Neural progenitor cell (in vitro differentiated cells): ENCODE measurements at regions not wholly inside any gene's neighbourhood (a gene's known extent, or its start where the extent isn't known, plus 50 kb on each side); places are given as distances from the start of the nearest gene placed in this dataset.

Source experiments
- CTCF ChIP-seq: fragments of 200-600 bp; sonication (generic); IDR thresholded peaks from 2 replicates; pipeline ENCODE4 v1.5.1; 2017; ENCODE audit warnings: antibody characterized with exemption, mild to moderate bottlenecking
- EZH2 ChIP-seq: fragments of 200-600 bp; sonication (generic); IDR thresholded peaks from 2 replicates; pipeline ENCODE4 v1.6.1; 2017; ENCODE audit warnings: antibody characterized with exemption, mild to moderate bottlenecking, moderate library complexity
- EZH2phosphoT487 ChIP-seq: fragments of 200-600 bp; sonication (generic); IDR thresholded peaks from 2 replicates; pipeline ENCODE4 v1.6.1; 2017; ENCODE audit warnings: antibody characterized with exemption

- no peak for TF ChIP-seq CTCF
- no peak for TF ChIP-seq EZH2
- no peak for TF ChIP-seq EZH2phosphoT487
Measured at GRCh38 chr4:179757641-179758040, 2315.4 kb upstream of the AGA start.
